Thyroid gland (tissue), 4 donors: ENCODE measurements at regions not wholly inside any gene's neighbourhood (a gene's known extent, or its start where the extent isn't known, plus 50 kb on each side); places are given as distances from the start of the nearest gene placed in this dataset.

Experiments used
- DNase-seq, 2 donors: peaks; one replicate each; pipeline ENCODE4 v3.0.0-alpha.2; 2019
- H3K27ac ChIP-seq, 3 donors: fragments of 200-600 bp; sonication (generic); 1 replicate in 2 of 3; 2 replicates in 1 of 3; pipeline ENCODE4 v1.5.1; 2016 to 2019; ENCODE audit warnings: mild to moderate bottlenecking in 1 of 3, moderate library complexity in 1 of 3
- H3K27me3 ChIP-seq: fragments of 200-600 bp; sonication (generic); one replicate; pipeline ENCODE4 v1.5.1; 2019
- H3K36me3 ChIP-seq, 2 donors: fragments of 200-600 bp; sonication (generic); one replicate each; pipeline ENCODE4 v1.5.1; 2016 to 2019
- H3K4me1 ChIP-seq, 2 donors: fragments of 200-600 bp; sonication (generic); one replicate each; pipeline ENCODE4 v1.5.1; 2017 to 2019
- H3K4me3 ChIP-seq, 3 donors: fragments of 200-600 bp; sonication (generic); replicated peaks in 1 of 3; 1 replicate in 2 of 3; 2 replicates in 1 of 3; pipeline ENCODE4 v1.5.1; 2016; ENCODE audit warnings: mild to moderate bottlenecking in 1 of 3
- H3K9me3 ChIP-seq: fragments of 200-600 bp; sonication (generic); one replicate; pipeline ENCODE4 v1.5.1; 2017
- POLR2A ChIP-seq, 2 donors: fragments of 450-650 bp; IDR thresholded peaks; one replicate each; pipeline ENCODE4 v1.6.1; 2017; ENCODE audit warnings: antibody characterized with exemption in 2 of 2, mild to moderate bottlenecking in 2 of 2, moderate library complexity in 1 of 2
- whole genome bisulfite sequencing, 2 donors: methylation state at CpG; one replicate each; pipeline ENCODE4 v1.1.5; 2017; 5-methylcytosine and 5-hydroxymethylcytosine counted together
- intact Hi-C: fragments of 100-400 bp; cut with DNase I; formaldehyde crosslinking; loops from one replicate; pipeline ENCODE4 v1.15.1; 2023
- TF ChIP-seq, protein P1 (sequence below), 6 experiments: fragments of 200-600 bp in 3 of 6; fragments of 450-650 bp in 3 of 6; sonication (generic) in 3 of 6; IDR thresholded peaks; one replicate each; pipeline ENCODE4 v1.5.1; 2016 to 2019; ENCODE audit warnings: antibody characterized with exemption in 6 of 6, mild to moderate bottlenecking in 2 of 6, inconsistent platforms in 1 of 6, moderate library complexity in 1 of 6

DNA sequence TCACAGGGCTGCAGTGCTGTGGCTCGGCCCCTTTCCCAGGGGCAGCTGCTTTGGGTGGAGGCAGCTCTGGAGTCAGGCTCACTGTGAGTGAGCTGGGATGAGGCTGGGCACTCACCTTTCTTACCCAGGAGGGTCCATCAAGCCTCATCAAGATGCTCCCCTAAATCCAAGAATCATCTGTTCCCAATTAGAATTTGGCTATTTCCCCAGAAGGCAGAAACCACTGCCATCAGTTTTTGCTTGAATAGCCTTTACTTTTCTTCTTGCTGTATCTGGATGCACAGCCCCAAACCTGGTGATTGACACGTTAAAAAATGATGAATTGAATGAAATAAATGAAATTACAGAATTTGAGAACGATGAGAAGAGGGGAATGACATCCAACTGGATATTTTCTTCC, 74.3 kb upstream of the LYZL1 start:
- WGBS, 2 donors, result 82 to 83% methylated on average over 3 of the region's 3 CpGs
- no peak for TF ChIP-seq POLR2A (IDR thresholded peaks at IDR 0.05)
- TF ChIP-seq, protein P1, sequence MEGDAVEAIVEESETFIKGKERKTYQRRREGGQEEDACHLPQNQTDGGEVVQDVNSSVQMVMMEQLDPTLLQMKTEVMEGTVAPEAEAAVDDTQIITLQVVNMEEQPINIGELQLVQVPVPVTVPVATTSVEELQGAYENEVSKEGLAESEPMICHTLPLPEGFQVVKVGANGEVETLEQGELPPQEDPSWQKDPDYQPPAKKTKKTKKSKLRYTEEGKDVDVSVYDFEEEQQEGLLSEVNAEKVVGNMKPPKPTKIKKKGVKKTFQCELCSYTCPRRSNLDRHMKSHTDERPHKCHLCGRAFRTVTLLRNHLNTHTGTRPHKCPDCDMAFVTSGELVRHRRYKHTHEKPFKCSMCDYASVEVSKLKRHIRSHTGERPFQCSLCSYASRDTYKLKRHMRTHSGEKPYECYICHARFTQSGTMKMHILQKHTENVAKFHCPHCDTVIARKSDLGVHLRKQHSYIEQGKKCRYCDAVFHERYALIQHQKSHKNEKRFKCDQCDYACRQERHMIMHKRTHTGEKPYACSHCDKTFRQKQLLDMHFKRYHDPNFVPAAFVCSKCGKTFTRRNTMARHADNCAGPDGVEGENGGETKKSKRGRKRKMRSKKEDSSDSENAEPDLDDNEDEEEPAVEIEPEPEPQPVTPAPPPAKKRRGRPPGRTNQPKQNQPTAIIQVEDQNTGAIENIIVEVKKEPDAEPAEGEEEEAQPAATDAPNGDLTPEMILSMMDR (IDR thresholded peaks at IDR 0.05), result no peak
- no peak for DNase-seq
- no peaks in the 10 kb centered on the region for H3K9me3 ChIP-seq
- no peak overlapping the region for H3K4me3 ChIP-seq
- no peaks in the 10 kb centered on the region for H3K27me3 ChIP-seq
- H3K27ac ChIP-seq, result no peak overlapping the region
- no peaks in the 10 kb centered on the region for H3K36me3 ChIP-seq
- intact Hi-C loops, result no loop called here
- no peaks in the 10 kb centered on the region for H3K4me1 ChIP-seq

DNA sequence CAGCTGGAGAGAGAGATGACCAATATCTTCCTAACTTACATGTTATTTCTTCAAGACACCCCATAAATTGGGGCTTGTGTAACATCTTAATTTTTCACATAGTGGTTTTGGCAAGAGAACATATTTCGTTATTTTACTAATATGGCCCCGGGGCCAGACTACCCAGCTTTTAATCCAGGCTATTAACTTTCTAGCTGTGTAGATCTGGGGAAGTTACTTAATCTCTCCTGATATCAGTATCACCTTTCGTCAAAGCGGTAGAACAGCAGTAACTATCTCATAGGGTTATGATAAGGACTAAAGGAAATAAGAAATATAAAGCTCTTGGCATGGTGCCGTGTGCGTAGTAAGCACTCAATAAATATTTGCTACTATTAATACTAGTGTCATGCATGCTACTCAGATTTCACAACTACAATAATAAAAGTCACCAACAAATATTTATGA, 71.6 kb upstream of the LYZL1 start:
- Histone ChIP-seq H3K4me3 (no peak overlapping the region), H3K36me3 (no peaks in the 10 kb centered on the region), H3K27me3 (no peaks in the 10 kb centered on the region), H3K27ac (no peak overlapping the region), H3K4me1 (no peaks in the 10 kb centered on the region), H3K9me3 (no peaks in the 10 kb centered on the region)
- no peak for DNase-seq
- TF ChIP-seq, protein P1 (IDR thresholded peaks at IDR 0.05), result no peak
- no peak for TF ChIP-seq POLR2A (IDR thresholded peaks at IDR 0.05)
- intact Hi-C loops, result no loop called here
- 96% methylated on average over 6 of the region's 6 CpGs for WGBS, 2 donors

- intact Hi-C loops, result no loop called here
- DNase-seq, result no peak
- Histone ChIP-seq H3K4me3 (no peak overlapping the region), H3K27ac (no peak overlapping the region), H3K4me1 (no peaks in the 10 kb centered on the region), H3K27me3 (no peaks in the 10 kb centered on the region), H3K36me3 (no peaks in the 10 kb centered on the region), H3K9me3 (no peaks in the 10 kb centered on the region)
- TF ChIP-seq, protein P1 (IDR thresholded peaks at IDR 0.05), result no peak
- TF ChIP-seq POLR2A (IDR thresholded peaks at IDR 0.05), result no peak
- whole genome bisulfite sequencing, 2 donors, result 83 to 84% methylated on average over 4 of the region's 4 CpGs
Measured at GRCh38 chr10:29223326-29223725, 65.5 kb upstream of the LYZL1 start.

DNA sequence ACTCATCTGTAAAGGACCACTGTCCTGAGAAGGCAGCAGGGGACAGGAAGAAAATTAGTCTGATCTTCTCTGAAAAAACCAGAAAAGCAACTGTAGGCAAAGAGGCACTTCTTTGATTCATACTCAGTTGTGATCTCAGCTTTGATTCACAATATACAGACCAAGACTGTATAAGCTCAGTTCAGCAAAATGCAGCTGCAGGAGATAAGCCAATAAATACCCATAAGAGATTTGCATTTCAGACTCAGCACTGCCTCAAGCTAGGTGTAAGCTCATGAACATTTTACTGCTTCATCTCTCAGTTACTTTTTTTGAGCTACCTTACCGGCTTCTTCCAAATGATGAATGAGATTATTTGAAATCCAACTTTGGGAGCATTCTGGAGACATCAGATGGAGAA, 64.2 kb upstream of the LYZL1 start:
- intact Hi-C loops, result no loop called here
- WGBS, 2 donors, result 86 to 97% methylated on average over 1 of the region's 1 CpG
- Histone ChIP-seq H3K9me3 (no peaks in the 10 kb centered on the region), H3K36me3 (no peaks in the 10 kb centered on the region), H3K4me1 (no peaks in the 10 kb centered on the region), H3K4me3 (no peak overlapping the region), H3K27me3 (no peaks in the 10 kb centered on the region), H3K27ac (no peak overlapping the region)
- no peak for TF ChIP-seq POLR2A (IDR thresholded peaks at IDR 0.05)
- TF ChIP-seq, protein P1 (IDR thresholded peaks at IDR 0.05), result no peak
- no peak for DNase-seq

GRCh38 chr10:29227201-29227600, 61.7 kb upstream of the LYZL1 start:
- 61% methylated on average over 2 of the region's 2 CpGs for WGBS, 2 donors

More at GRCh38 chr10:29227201-29227600, 61.7 kb upstream of the LYZL1 start:
- H3K27ac ChIP-seq, result no peak overlapping the region
- intact Hi-C loops, result no loop called here
- no peaks in the 10 kb centered on the region for H3K36me3 ChIP-seq
- no peaks in the 10 kb centered on the region for H3K4me1 ChIP-seq
- H3K4me3 ChIP-seq, result no peak overlapping the region
- H3K27me3 ChIP-seq, result no peaks in the 10 kb centered on the region
- no peak for TF ChIP-seq POLR2A (IDR thresholded peaks at IDR 0.05)
- TF ChIP-seq, protein P1 (IDR thresholded peaks at IDR 0.05), result no peak
- H3K9me3 ChIP-seq, result no peaks in the 10 kb centered on the region
- DNase-seq, result no peak
